GM19043 (cell line): ENCODE measurements at regions not wholly inside any gene's neighbourhood (a gene's known extent, or its start where the extent isn't known, plus 50 kb on each side); places are given as distances from the start of the nearest gene placed in this dataset.
"Not testable (repeated sequence)": the region's sequence is repeated elsewhere in the genome, so short reads cannot be mapped to it uniquely, and the experiment has no call there.

Source experiments
- ATAC-seq: cut with Tn5 transposase; IDR thresholded peaks from one replicate; pipeline ENCODE4 v1.9.1; 2021; ENCODE audit warnings: low read depth; ENCODE audit not compliant: unreplicated experiment

DNA sequence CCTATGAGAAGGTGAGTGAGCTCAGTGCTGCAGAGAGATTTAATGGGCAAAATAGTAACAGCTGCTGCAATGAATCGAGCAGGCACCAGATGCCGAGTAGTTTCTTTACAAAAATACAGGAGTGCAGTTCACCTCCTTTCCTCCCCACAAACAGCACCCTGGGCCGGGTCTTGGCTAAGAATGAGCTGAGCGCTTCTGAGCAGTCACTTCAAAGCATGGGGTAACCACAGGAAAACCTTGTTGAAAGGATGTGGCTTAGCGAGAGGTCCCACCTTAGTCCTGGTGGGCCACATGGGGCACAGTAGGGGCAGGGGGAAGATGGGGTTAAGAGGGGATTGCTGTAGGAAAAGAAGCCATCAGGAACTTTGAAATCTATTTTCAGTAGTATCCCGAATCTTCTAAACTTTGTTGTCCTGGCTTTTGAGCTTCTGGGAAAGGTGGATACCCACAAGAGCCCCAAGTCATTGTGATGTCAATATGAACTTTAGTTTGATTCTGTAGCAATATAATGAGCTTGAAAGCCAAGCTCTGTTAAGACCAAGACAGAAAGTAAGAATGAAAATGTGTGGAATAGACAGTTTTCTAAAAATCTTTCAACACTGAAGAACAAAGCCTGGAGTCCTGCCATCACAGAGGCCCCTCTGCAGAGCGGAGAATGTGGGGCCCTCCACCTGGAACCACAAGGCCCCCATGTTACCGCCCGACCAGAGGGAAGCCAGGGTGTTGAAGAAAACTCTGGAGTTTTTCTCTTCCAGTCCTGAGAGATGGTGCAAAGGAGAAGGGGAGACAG lies 101.0 kb upstream of the ZNF236 start:
- no peak for ATAC-seq

DNA sequence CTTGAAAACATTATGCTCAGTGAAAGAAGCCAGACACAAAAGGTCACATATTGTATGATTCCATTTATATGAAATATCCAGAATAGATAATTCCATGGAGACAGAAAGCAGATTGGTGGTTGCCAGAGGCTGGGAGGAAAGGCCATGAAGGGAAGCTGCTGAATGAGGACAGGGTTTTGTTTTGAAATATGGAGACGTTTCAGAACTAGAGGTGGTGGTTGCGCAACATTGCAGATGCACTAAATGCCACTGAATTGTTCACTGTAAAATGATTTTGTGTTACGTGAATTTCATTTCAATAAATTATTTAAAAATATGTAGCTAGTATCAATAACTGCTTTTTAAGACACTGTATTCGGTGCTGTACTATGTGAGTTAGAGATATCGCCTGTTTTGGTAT lies 101.7 kb upstream of the ZNF236 start:
- no peak for ATAC-seq

GRCh38 chr18:76715012-76715610 lies 107.2 kb upstream of the ZNF236 start:
- ATAC-seq = no peak

DNA sequence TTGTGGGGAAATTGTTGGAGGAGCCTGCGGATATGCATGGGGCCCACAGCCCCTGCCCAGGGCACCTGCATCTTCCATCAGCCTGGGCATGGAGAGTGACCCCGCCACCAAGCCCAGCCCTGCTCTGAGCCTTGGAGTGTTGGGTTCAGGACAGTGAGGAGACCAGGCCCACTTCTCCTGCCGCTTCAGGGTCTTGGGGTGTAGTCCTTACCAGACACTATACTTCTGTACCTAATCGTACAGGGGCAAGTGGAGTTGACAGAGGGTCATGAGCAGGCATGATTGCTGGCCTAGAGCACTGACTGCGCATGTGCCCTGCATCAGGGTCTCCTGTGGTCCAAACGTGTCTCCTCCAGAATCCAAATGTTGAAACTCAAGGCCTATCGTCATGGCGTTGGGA lies 108.9 kb upstream of the ZNF236 start:
- no peak for ATAC-seq

DNA sequence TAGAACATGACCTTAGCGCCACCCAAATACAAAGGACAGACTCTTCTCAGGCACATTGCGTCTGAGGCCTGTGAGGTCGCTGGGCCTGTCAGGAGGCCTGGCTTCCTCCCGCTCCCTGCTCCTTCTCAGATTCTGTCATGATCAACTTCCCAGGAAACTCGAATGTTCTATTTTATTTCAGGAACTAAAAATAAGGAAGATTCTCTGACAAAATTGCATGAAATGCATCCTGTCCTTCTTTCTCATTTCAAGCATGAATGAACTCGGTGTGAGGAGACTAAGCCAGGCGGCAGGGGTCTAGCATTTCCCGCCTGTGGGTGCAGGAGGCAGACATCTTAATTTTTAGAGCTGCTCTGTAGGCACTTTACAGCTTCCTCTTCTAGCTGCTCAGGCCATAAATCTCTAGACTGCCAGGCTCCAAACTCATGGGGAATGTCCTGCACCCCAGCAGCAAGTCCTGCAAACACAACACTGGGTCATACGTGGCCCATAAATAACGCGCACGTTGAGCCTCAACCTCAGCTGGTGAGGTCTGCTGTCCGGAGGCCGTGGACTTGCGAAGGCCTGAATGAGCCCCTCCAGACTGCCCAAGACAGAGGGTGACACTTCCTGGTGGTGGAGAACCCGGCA lies 109.7 kb upstream of the ZNF236 start:
- ATAC-seq = no peak

GRCh38 chr18:76710646-76711520 lies 111.5 kb upstream of the ZNF236 start:
- ATAC-seq = no peak

- peak; percentile 87 for ATAC-seq
Measured at GRCh38 chr18:76709659-76710645, 112.4 kb upstream of the ZNF236 start.

DNA sequence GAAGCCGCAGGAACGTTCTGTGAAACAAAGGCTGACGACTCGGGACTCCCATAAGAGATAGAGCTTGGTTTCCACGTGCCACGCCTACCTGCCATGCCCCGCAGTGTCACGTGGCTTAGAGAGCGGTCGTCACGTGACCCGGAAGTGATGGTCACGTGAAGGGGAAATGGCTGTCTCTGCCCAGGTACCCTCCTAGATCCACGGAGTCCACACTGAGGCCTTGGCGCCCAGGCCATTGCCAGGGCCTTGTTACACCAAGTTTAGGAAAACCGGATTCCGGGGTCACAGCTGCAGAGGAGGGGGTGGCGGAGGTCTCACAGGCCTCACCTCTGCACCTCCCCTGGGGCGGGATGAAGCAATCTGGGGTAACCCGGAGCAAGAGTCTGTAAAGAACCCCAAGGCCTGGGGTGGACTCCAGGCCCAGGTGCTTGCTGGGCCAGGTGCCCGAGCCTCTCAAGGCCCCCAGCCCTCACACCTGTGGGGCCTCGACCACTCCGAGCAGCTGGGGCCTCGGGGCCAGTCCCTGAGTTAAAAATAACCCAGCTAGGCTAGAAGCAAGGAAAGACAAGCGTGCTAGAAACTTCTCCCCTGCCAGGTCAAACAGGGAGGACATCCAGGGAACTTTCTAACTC lies 113.5 kb upstream of the ZNF236 start:
- ATAC-seq = no peak

DNA sequence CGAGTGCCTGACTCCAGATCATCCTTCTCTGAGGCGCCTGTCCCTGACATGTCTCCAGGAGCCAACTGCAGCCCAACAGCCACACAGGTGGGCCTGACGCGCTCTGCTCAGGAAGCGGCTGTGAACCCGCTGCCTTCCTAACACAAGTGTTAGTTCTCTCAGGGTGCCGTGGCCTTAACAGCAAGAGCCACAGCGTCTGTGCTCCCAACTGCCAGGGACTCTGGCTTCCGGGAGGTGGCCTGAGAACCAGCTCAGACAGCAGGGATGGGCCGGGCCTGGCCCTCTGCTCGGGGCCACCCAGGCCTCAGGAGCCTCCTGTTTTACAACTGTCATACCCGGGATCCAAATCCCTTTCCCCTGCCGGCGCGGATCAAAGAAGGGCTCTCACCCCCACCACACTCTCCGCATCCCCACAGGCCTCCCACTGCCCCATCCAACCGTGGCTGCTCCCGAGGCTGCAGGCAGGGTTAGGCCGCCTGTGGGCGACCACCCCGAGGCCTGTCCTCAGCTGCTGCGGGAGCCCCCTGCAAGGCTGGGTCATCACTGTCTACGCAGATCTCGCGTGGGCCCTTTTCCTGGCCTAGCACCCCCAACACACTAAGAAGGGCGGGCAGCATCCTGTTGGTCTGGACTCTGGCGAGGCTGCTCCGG lies 114.2 kb upstream of the ZNF236 start:
- no peak for ATAC-seq

GRCh38 chr18:76707534-76707933 lies 114.8 kb upstream of the ZNF236 start:
- ATAC-seq = no peak

- ATAC-seq = not testable (repeated sequence)
Measured at GRCh38 chr18:76704589-76704988, 117.8 kb upstream of the ZNF236 start.

GRCh38 chr18:76699923-76700322 lies 122.4 kb upstream of the ZNF236 start:
- no peak for ATAC-seq

GRCh38 chr18:76697441-76697901 lies 124.9 kb upstream of the ZNF236 start:
- ATAC-seq = no peak

DNA sequence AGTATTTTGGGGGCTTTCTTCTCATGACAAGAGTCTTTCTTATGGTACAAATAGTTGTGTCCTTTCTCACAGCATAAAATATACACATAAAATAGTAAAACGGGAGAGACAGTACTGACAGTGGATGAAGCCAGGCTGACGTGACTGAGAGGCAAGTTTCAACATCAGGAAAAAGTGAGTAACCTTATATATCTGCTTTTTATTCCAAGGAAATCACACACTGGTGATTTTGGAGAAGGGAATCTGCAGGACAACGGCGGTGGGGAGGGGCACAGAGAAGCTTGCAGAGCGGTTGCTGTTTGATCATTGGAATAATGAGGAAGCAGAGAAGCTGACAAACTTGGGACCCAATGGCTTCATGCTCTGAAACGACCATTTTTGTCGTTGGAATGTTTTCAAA lies 130.6 kb upstream of the ZNF236 start:
- no peak for ATAC-seq

GRCh38 chr18:76689646-76690264 lies 132.6 kb upstream of the ZNF236 start:
- ATAC-seq = no peak

GRCh38 chr18:76688724-76689472 lies 133.5 kb upstream of the ZNF236 start:
- no peak for ATAC-seq

GRCh38 chr18:76687304-76687962 lies 134.9 kb upstream of the ZNF236 start:
- peak; percentile 39 for ATAC-seq
